ENCODE measurements at regions not wholly inside any gene's neighbourhood (a gene's known extent, or its start where the extent isn't known, plus 50 kb on each side); places are given as distances from the start of the nearest gene placed in this dataset.

DNA sequence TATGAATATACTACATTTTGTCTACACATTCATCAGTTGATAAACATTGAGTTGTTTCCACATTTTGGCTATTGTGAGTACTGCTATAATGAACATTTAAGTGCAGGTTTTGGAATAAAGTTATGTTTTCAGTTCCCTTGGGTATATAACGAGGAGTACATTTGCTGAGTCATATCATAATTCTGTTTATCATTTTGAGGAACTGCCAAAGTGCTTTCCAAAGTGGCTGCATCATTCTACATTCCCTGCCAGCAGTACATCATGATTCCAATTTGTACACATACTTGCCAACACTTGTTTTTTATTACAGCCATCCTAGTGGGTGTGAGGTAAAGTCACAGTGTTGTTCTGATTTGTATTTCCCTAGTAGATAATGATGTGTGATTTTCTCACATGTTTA lies 1458.6 kb upstream of the TENM4 start:
- no peaks in the 10 kb centered on the region for H3K27me3 ChIP-seq (ENCODE audit: control insufficient read depth in 4 of 4, insufficient read depth in 4 of 4, low read length in 3 of 4)
- H3K9me3 ChIP-seq (ENCODE audit: control insufficient read depth in 4 of 4, low read length in 3 of 4): no peaks in the 10 kb centered on the region
- H3K27ac ChIP-seq (ENCODE audit: low read depth in 1 of 2, low read length in 2 of 2): no peak overlapping the region
- no peak overlapping the region for H3K9ac ChIP-seq (ENCODE audit: low read depth in 1 of 2, low read length in 2 of 2)
- no peaks in the 10 kb centered on the region for H3K4me1 ChIP-seq (ENCODE audit: control insufficient read depth in 4 of 4, insufficient read depth in 4 of 4, low read length in 3 of 4)
- H3K36me3 ChIP-seq (ENCODE audit: control insufficient read depth in 4 of 4, insufficient read depth in 3 of 4, low read depth in 1 of 4, low read length in 3 of 4): no peaks in the 10 kb centered on the region
- DNase-seq (ENCODE audit: low spot score): no peak
- TF ChIP-seq, protein P1, sequence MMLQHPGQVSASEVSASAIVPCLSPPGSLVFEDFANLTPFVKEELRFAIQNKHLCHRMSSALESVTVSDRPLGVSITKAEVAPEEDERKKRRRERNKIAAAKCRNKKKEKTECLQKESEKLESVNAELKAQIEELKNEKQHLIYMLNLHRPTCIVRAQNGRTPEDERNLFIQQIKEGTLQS (IDR thresholded peaks at IDR 0.05): no peak
- TF ChIP-seq JUND (IDR thresholded peaks at IDR 0.05): no peak
- no peak for TF ChIP-seq GABPA (IDR thresholded peaks at IDR 0.05 in 1 of 2, conservative IDR thresholded peaks at IDR 0.05 in 1 of 2)
- TF ChIP-seq, protein P2, sequence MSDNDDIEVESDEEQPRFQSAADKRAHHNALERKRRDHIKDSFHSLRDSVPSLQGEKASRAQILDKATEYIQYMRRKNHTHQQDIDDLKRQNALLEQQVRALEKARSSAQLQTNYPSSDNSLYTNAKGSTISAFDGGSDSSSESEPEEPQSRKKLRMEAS (IDR thresholded peaks at IDR 0.05): no peak
- no peak for TF ChIP-seq TAF1 (conservative IDR thresholded peaks at IDR 0.05)
- TF ChIP-seq YY1 (IDR thresholded peaks at IDR 0.05): no peak
- no peak for TF ChIP-seq RAD21 (IDR thresholded peaks at IDR 0.05)
- TF ChIP-seq HNF4G (IDR thresholded peaks at IDR 0.05): no peak
- no peak for TF ChIP-seq RXRA (IDR thresholded peaks at IDR 0.05)
- TF ChIP-seq ZBTB33 (IDR thresholded peaks at IDR 0.05): no peak
- TF ChIP-seq EGR1 (IDR thresholded peaks at IDR 0.05; ENCODE audit: low read depth in 2 of 2): no peak
- no peak for TF ChIP-seq FOXA2 (IDR thresholded peaks at IDR 0.05)
- no peak for TF ChIP-seq REST (IDR thresholded peaks at IDR 0.05)
- no peak for TF ChIP-seq NR2F2 (IDR thresholded peaks at IDR 0.05)
- no peak for TF ChIP-seq FOXA1 (IDR thresholded peaks at IDR 0.05)
- TF ChIP-seq HNF4A (conservative IDR thresholded peaks at IDR 0.05): no peak
- 33% methylated on average over 1 of the region's 1 CpG for WGBS
- H3K4me3 ChIP-seq (ENCODE audit: low read depth in 1 of 3, low read length in 3 of 3): no peak overlapping the region

- 74% methylated on average over 4 of the region's 4 CpGs for WGBS
Measured at GRCh38 chr11:80898910-80899309, 1458.1 kb upstream of the TENM4 start.

More at GRCh38 chr11:80898910-80899309, 1458.1 kb upstream of the TENM4 start:
- TF ChIP-seq TAF1 (conservative IDR thresholded peaks at IDR 0.05) (no peak), ZBTB33 (IDR thresholded peaks at IDR 0.05) (no peak), RAD21 (IDR thresholded peaks at IDR 0.05) (no peak), GABPA (IDR thresholded peaks at IDR 0.05 in 1 of 2, conservative IDR thresholded peaks at IDR 0.05 in 1 of 2) (no peak), FOXA2 (IDR thresholded peaks at IDR 0.05) (no peak), NR2F2 (IDR thresholded peaks at IDR 0.05) (no peak)
- no peak for DNase-seq (ENCODE audit: low spot score)
- Histone ChIP-seq H3K4me1 (ENCODE audit: control insufficient read depth in 4 of 4, insufficient read depth in 4 of 4, low read length in 3 of 4) (no peaks in the 10 kb centered on the region), H3K4me3 (ENCODE audit: low read depth in 1 of 3, low read length in 3 of 3) (no peak overlapping the region), H3K27ac (ENCODE audit: low read depth in 1 of 2, low read length in 2 of 2) (no peak overlapping the region), H3K27me3 (ENCODE audit: control insufficient read depth in 4 of 4, insufficient read depth in 4 of 4, low read length in 3 of 4) (no peaks in the 10 kb centered on the region), H3K36me3 (ENCODE audit: control insufficient read depth in 4 of 4, insufficient read depth in 3 of 4, low read depth in 1 of 4, low read length in 3 of 4) (no peaks in the 10 kb centered on the region), H3K9me3 (ENCODE audit: control insufficient read depth in 4 of 4, low read length in 3 of 4) (no peaks in the 10 kb centered on the region), H3K9ac (ENCODE audit: low read depth in 1 of 2, low read length in 2 of 2) (no peak overlapping the region)

Data from liver (tissue), 7 donors.